H9 (cell line): ENCODE measurements at regions not wholly inside any gene's neighbourhood (a gene's known extent, or its start where the extent isn't known, plus 50 kb on each side); places are given as distances from the start of the nearest gene placed in this dataset.

Experiments used
- DNase-seq: peaks from one replicate; pipeline ENCODE4 v3.0.0-alpha.2; 2017
- H2AFZ ChIP-seq: one replicate; pipeline ENCODE4 v1.6.1; 2013; ENCODE audit warnings: mild to moderate bottlenecking, low read length, control low read depth, moderate library complexity
- H2AK5ac ChIP-seq: 2 replicates; pipeline ENCODE4 v1.6.1; 2013; ENCODE audit warnings: low read length, control low read depth, mixed read lengths; ENCODE audit not compliant: insufficient read length
- H2BK120ac ChIP-seq: one replicate; pipeline ENCODE4 v1.6.1; 2013; ENCODE audit warnings: low read depth, mild to moderate bottlenecking, low read length, control low read depth, inconsistent platforms; ENCODE audit not compliant: poor library complexity, severe bottlenecking
- H2BK12ac ChIP-seq: 2 replicates; pipeline ENCODE4 v1.6.1; 2013; ENCODE audit warnings: low read length, control low read depth, mixed read lengths, low read depth; ENCODE audit not compliant: insufficient read length
- H2BK15ac ChIP-seq: 2 replicates; pipeline ENCODE4 v1.6.1; 2013; ENCODE audit warnings: low read depth, low read length, control low read depth
- H2BK20ac ChIP-seq: one replicate; pipeline ENCODE4 v1.6.1; 2013; ENCODE audit warnings: low read depth, mild to moderate bottlenecking, low read length, control low read depth, inconsistent platforms; ENCODE audit not compliant: poor library complexity, severe bottlenecking
- H2BK5ac ChIP-seq: 2 replicates; pipeline ENCODE4 v1.6.1; 2013; ENCODE audit warnings: low read length, control low read depth, mixed read lengths; ENCODE audit not compliant: insufficient read length
- H3K14ac ChIP-seq: 2 replicates; pipeline ENCODE4 v1.6.1; 2013; ENCODE audit warnings: low read length, control low read depth; ENCODE audit not compliant: insufficient read depth
- H3K18ac ChIP-seq: 2 replicates; pipeline ENCODE4 v1.6.1; 2013; ENCODE audit warnings: low read depth, mild to moderate bottlenecking, mixed read lengths, low read length, control low read depth; ENCODE audit not compliant: insufficient read length
- H3K23ac ChIP-seq: 2 replicates; pipeline ENCODE4 v1.6.1; 2013; ENCODE audit warnings: low read length, control low read depth, mixed read lengths, low read depth; ENCODE audit not compliant: insufficient read length
- H3K23me2 ChIP-seq: 2 replicates; pipeline ENCODE4 v1.6.1; 2013; ENCODE audit warnings: low read depth, mild to moderate bottlenecking, mixed read lengths, low read length, control low read depth; ENCODE audit not compliant: insufficient read length, poor library complexity, severe bottlenecking
- H3K27ac ChIP-seq: 2 replicates; pipeline ENCODE4 v1.5.1; 2013; ENCODE audit warnings: low read length, control low read depth, mixed read lengths, low read depth; ENCODE audit not compliant: insufficient read length
- H3K27me3 ChIP-seq: 2 replicates; pipeline ENCODE4 v1.6.1; 2013; ENCODE audit warnings: low read length, control low read depth, inconsistent platforms; ENCODE audit not compliant: insufficient read depth
- H3K4ac ChIP-seq: 2 replicates; pipeline ENCODE4 v1.6.1; 2013; ENCODE audit warnings: low read depth, mild to moderate bottlenecking, control low read depth, inconsistent platforms, low read length, moderate library complexity
- H3K4me1 ChIP-seq: 2 replicates; pipeline ENCODE4 v1.6.1; 2013; ENCODE audit warnings: low read length, control low read depth, inconsistent platforms; ENCODE audit not compliant: insufficient read depth
- H3K4me2 ChIP-seq: 2 replicates; pipeline ENCODE4 v1.6.1; 2013; ENCODE audit warnings: low read length, control low read depth, mixed read lengths; ENCODE audit not compliant: insufficient read length, insufficient read depth
- H3K56ac ChIP-seq: 2 replicates; pipeline ENCODE4 v1.6.1; 2013; ENCODE audit warnings: low read depth, mild to moderate bottlenecking, mixed read lengths, low read length, control low read depth; ENCODE audit not compliant: insufficient read length
- H3K79me1 ChIP-seq: 2 replicates; pipeline ENCODE4 v1.6.1; 2013; ENCODE audit warnings: low read depth, mild to moderate bottlenecking, moderate library complexity, low read length, control low read depth, inconsistent platforms; ENCODE audit not compliant: insufficient read depth, poor library complexity, severe bottlenecking
- H3K79me2 ChIP-seq: 2 replicates; pipeline ENCODE4 v1.6.1; 2013; ENCODE audit warnings: low read length, control low read depth, inconsistent platforms; ENCODE audit not compliant: insufficient read depth
- H3K9ac ChIP-seq: 2 replicates; pipeline ENCODE4 v1.6.1; 2013; ENCODE audit warnings: low read length, control low read depth, mixed read lengths; ENCODE audit not compliant: insufficient read length; ENCODE audit errors: extremely low read depth
- H3K9me3 ChIP-seq: one replicate; pipeline ENCODE4 v1.6.1; 2013; ENCODE audit warnings: low read depth, low read length, inconsistent platforms; ENCODE audit not compliant: control insufficient read depth
- H3T11ph ChIP-seq: one replicate; pipeline ENCODE4 v1.6.1; 2013; ENCODE audit warnings: mild to moderate bottlenecking, low read length, control low read depth, inconsistent platforms
- H4K20me1 ChIP-seq: one replicate; pipeline ENCODE4 v1.6.1; 2013; ENCODE audit not compliant: control insufficient read depth, insufficient read length, insufficient read depth
- H4K5ac ChIP-seq: 2 replicates; pipeline ENCODE4 v1.6.1; 2013; ENCODE audit warnings: low read depth, mild to moderate bottlenecking, mixed read lengths, low read length, control low read depth; ENCODE audit not compliant: insufficient read length
- H4K8ac ChIP-seq: replicated peaks from 2 replicates; pipeline ENCODE4 v1.6.1; 2013; ENCODE audit warnings: low read length, control low read depth, mixed read lengths, low read depth; ENCODE audit not compliant: insufficient read length
- H4K91ac ChIP-seq: 2 replicates; pipeline ENCODE4 v1.6.1; 2013; ENCODE audit warnings: low read depth, mild to moderate bottlenecking, moderate library complexity, mixed read lengths, low read length, control low read depth; ENCODE audit not compliant: insufficient read length
- H3K27ac Mint-ChIP-seq, 3 experiments: 2 replicates in 2 of 3; 3 replicates in 1 of 3; pipeline ENCODE4 v1.8.0; 2020 to 2021; ENCODE audit warnings: mixed read lengths in 3 of 3, mild to moderate bottlenecking in 1 of 3, moderate library complexity in 1 of 3
- H3K27me3 Mint-ChIP-seq: 2 replicates; pipeline ENCODE4 v1.8.0; 2021; ENCODE audit warnings: low read depth, mild to moderate bottlenecking, moderate library complexity, mixed read lengths
- H3K36me3 Mint-ChIP-seq, 3 experiments: 2 replicates in 2 of 3; 3 replicates in 1 of 3; pipeline ENCODE4 v1.8.0; 2020 to 2021; ENCODE audit warnings: low read depth in 3 of 3, mixed read lengths in 3 of 3; ENCODE audit not compliant: insufficient read depth in 1 of 3
- H3K4me1 Mint-ChIP-seq, 2 experiments: 2 replicates each; pipeline ENCODE4 v1.8.0; 2020; ENCODE audit warnings: mixed read lengths in 2 of 2
- H3K4me3 Mint-ChIP-seq, 2 experiments: 2 replicates in 1 of 2; 3 replicates in 1 of 2; pipeline ENCODE4 v1.8.0; 2020 to 2021; ENCODE audit warnings: mild to moderate bottlenecking in 2 of 2, mixed read lengths in 2 of 2, moderate library complexity in 1 of 2
- H3K9me3 Mint-ChIP-seq, 2 experiments: 2 replicates in 1 of 2; 3 replicates in 1 of 2; pipeline ENCODE4 v1.8.0; 2020; ENCODE audit warnings: mild to moderate bottlenecking in 2 of 2, mixed read lengths in 2 of 2, moderate library complexity in 1 of 2
- WGBS: extraction: QIAGEN DNeasy Blood & Tissue Kit; methylation state at CpG from one replicate; pipeline ENCODE4 v1.1.7; 2013; ENCODE audit warnings: missing lambda C conversion rate, low lambda C conversion rate, mixed read lengths; ENCODE audit not compliant: insufficient read length; ENCODE audit errors: extremely low coverage; 5-methylcytosine and 5-hydroxymethylcytosine counted together
- TF ChIP-seq, protein P1 (sequence below): fragments of 200-600 bp; sonication (generic); conservative IDR thresholded peaks from 3 replicates; pipeline ENCODE4 v1.8.0; 2021; ENCODE audit warnings: antibody characterized with exemption, mild to moderate bottlenecking

DNA sequence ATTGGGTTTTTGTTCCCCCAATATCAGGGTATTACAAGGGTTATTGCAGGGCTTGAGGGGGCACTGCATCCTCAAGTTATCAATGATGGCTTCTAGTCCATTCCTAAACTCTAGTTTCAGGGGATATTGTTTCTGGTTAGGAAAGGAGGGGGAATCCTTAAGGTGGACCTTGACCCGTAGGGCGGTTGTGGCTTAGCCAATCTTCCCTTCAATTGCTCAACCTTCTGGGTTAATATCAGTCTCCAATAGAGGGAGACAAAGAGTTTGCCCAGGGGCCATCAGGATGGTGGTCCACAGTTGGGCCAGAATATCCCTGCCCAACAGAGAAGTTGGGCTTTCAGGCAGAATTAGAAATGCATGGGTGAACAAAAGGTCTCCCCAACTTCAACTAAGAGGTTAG, 214.9 kb downstream of the BCHE start:
- no peak overlapping the region for H4K8ac ChIP-seq
- H3K79me2 ChIP-seq = no peaks in the 10 kb centered on the region
- no peak overlapping the region for H2BK5ac ChIP-seq
- Mint-ChIP-seq H3K4me1 (peaks cover 0 to 3% of the 10 kb centered on the region in 2 experiments; a peak in 1 of 4 replicates), H3K36me3 (no peaks in the 10 kb centered on the region; a peak in 3 of 7 replicates), H3K27ac (no peak overlapping the region), H3K9me3 (peaks cover 0 to 18% of the 10 kb centered on the region in 2 experiments; a peak in 3 of 5 replicates), H3K27me3 (no peaks in the 10 kb centered on the region), H3K4me3 (no peak overlapping the region)
- H3K4me1 ChIP-seq = no peaks in the 10 kb centered on the region
- H3K4me2 ChIP-seq = no peak overlapping the region
- no peak overlapping the region for H3K56ac ChIP-seq
- H3K14ac ChIP-seq = no peak overlapping the region
- no peak overlapping the region for H4K5ac ChIP-seq
- no peak overlapping the region for H2AK5ac ChIP-seq
- no peak overlapping the region for H3K23ac ChIP-seq
- no peak for DNase-seq
- no peaks in the 10 kb centered on the region for H3K79me1 ChIP-seq
- H3K9ac ChIP-seq = no peak overlapping the region
- H2BK20ac ChIP-seq = no peak overlapping the region
- H2AFZ ChIP-seq = no peak overlapping the region
- peaks cover 7% of the 10 kb centered on the region for H3K9me3 ChIP-seq
- no peak overlapping the region for H2BK12ac ChIP-seq
- H3K23me2 ChIP-seq = no peaks in the 10 kb centered on the region
- H3K27me3 ChIP-seq = no peaks in the 10 kb centered on the region
- WGBS = no CpG with 5 or more reads among the region's 2 CpGs
- TF ChIP-seq, protein P1, sequence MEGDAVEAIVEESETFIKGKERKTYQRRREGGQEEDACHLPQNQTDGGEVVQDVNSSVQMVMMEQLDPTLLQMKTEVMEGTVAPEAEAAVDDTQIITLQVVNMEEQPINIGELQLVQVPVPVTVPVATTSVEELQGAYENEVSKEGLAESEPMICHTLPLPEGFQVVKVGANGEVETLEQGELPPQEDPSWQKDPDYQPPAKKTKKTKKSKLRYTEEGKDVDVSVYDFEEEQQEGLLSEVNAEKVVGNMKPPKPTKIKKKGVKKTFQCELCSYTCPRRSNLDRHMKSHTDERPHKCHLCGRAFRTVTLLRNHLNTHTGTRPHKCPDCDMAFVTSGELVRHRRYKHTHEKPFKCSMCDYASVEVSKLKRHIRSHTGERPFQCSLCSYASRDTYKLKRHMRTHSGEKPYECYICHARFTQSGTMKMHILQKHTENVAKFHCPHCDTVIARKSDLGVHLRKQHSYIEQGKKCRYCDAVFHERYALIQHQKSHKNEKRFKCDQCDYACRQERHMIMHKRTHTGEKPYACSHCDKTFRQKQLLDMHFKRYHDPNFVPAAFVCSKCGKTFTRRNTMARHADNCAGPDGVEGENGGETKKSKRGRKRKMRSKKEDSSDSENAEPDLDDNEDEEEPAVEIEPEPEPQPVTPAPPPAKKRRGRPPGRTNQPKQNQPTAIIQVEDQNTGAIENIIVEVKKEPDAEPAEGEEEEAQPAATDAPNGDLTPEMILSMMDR = peak; percentile 13; the same call in 1 of the 3 replicates
- no peak overlapping the region for H4K91ac ChIP-seq
- no peak overlapping the region for H2BK15ac ChIP-seq
- no peak overlapping the region for H3K18ac ChIP-seq
- no peaks in the 10 kb centered on the region for H4K20me1 ChIP-seq
- H3T11ph ChIP-seq = no peak overlapping the region
- H3K27ac ChIP-seq = no peak overlapping the region
- H3K4ac ChIP-seq = no peak overlapping the region
- no peak overlapping the region for H2BK120ac ChIP-seq
